DMS53 (cell line): ENCODE measurements at regions not wholly inside any gene's neighbourhood (a gene's known extent, or its start where the extent isn't known, plus 50 kb on each side); places are given as distances from the start of the nearest gene placed in this dataset.

ENCODE experiments used
- DNase-seq: peaks from one replicate; lab custom pipeline; 2025; lab: John Stamatoyannopoulos, UW

DNA sequence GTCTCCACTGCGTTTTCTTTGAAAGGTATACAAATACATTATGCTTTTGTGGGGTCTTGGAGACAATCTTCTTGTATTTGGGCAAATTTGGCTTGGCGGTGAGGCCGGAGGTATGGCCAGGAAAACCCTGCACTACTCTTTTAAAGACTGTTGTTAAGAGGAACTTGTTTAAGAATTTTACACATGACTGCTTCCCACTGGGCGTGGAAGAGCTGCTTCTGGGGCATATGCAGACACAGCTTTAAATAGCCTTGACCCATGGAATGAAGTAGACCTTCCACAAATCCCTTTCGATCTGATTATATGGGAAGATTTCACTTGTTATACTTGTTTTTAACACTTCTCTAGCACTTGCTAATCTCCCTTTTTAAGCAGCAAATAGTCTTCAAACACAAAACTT, 453.6 kb downstream of the MN1 start:
- peak; percentile 0 for DNase-seq

DNA sequence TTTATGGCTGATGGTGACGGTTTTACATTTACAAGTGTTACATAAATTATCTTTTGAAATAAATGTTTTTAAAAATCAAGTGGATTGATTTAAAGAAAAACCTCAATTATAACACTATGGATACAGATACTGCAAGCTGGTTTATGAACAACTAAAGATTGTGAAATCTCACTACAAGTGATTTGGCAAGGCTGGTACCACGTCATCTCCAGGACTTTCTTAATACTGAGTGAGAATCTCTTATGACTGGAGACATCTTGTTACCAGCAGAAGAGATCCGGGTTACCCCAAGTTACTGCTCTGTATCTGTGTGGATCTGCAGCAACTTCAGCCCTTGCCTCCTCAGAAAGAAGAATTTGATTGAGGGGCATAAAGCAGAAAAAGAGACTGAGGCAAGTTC, 452.9 kb downstream of the MN1 start:
- no peak for DNase-seq

GRCh38 chr22:27349456-27349855, 452.1 kb downstream of the MN1 start:
- DNase-seq: no peak

- no peak for DNase-seq
Observed at GRCh38 chr22:27350306-27350705, 451.2 kb downstream of the MN1 start.

DNA sequence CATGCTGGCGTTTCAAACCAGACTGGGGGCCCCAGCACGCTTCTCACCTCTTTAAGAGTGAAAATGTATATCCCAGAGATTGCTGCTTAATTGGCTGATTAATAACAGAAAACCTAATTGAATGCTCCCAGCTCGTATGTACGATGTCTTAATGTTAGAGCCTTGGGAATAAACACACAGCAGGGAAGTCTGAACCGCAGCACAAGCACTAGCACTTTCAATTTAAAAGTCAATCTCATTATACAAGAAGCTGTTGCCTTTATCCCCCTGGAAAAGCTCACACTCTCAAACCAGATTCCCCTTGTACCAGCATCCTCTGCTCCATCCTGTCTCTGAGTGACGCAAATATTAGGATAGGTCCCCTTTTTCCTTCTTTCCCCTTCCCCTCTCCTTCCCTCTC, 449.1 kb downstream of the MN1 start:
- DNase-seq: no peak

GRCh38 chr22:27358096-27358870, 443.3 kb downstream of the MN1 start:
- DNase-seq: no peak

GRCh38 chr22:27370269-27370668, 431.3 kb downstream of the MN1 start:
- no peak for DNase-seq

- no peak for DNase-seq
Observed at GRCh38 chr22:27370987-27371386, 430.6 kb downstream of the MN1 start.

GRCh38 chr22:27372364-27372763, 429.2 kb downstream of the MN1 start:
- DNase-seq: no peak

DNA sequence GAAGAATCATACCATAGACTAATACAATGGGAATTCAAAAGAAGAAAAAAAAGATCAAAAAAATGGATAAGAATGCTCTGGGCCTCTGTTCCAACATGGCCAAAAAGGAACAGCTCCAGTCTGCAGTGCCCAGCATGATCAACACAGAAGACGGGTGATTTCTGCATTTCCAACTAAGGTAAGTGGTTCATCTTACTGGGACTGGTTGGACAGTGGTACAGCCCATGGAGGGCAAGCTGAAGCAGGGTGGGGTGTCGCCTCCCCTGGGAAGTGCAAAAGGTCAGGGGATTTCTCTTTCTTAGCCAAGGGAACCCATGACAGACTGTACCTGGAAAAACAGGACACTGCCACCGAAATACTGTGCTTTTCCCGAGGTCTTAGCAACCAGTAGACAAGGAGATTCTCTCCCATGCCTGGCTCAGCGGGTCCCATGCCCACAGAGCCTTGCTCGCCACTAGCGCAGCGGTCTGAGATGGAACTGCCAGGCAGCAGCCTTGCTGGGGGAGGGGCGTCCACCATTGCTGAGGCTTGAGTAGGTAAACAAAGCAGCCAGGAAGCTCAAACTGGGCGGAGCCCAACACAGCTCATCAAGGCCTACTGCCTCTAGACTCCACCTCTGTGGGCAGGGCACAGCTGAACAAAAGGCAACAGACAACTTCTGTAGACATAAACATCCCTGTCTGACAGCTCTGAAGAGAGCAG, 428.4 kb downstream of the MN1 start:
- DNase-seq: peak; percentile 84

DNA sequence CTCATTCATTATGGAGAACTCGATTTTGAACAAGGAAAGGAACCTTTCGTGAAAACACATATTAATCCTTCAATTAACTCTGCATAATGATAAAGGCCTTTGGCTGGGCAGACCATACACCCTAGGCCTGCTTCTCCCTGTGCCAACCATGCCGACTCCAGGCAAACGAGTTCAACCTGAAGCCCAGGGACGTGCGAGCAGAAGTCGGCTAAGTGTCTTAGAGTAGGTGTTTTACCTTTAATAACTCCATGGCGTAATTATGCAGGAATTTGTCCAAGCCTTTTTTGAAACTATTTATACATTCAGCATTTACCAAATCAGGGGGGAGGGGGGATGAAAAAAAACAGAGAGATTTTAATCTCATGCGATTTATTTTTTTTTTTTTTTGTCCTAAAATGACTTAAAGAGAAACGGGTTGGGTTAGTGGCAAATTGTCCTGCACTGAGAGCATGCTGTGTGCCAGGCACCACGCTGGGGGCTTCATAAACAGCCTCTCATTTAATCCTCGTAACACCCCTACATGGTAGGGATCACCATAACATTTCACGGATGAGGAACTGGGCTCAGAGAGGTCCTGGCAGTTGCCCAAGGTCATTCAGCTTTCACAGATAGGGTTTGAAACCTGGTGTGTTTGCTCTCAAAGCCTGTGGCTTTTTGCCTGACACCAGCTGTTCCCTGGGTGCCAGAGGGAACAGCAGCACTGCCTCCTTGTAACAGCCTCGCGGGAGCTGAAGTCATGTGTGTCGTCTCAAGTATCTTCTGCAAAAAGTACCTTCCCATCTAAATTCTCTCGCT, 423.9 kb downstream of the MN1 start:
- peak; percentile 49 for DNase-seq

DNA sequence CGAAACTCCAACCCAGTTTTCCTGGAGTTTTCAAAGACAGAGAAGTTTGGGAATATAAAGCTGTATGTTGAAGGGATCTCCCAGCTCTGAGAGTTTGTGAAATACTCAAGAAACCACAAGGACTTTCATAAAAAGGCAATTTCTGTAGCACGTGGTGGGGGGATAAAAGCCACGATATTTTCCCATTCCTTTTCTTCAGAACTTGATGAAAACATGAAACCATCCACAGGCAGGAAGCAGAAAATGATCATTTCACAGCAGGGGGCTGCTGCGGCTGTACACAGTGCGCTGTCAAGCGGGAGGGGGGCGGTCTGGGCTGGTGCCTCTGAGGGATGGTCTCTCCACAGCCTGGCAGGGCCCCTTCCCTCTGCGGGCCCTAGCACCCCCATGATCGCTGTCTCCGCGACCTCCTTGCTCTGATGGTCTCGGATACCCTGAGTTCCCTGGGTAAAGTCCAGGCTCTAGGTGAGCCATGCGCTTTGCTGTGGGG, 423.2 kb downstream of the MN1 start:
- no peak for DNase-seq

- no peak for DNase-seq
Observed at GRCh38 chr22:27378995-27379394, 422.6 kb downstream of the MN1 start.

GRCh38 chr22:27380855-27381254, 420.7 kb downstream of the MN1 start:
- no peak for DNase-seq

- DNase-seq: no peak
Observed at GRCh38 chr22:27381552-27381951, 420.0 kb downstream of the MN1 start.

DNA sequence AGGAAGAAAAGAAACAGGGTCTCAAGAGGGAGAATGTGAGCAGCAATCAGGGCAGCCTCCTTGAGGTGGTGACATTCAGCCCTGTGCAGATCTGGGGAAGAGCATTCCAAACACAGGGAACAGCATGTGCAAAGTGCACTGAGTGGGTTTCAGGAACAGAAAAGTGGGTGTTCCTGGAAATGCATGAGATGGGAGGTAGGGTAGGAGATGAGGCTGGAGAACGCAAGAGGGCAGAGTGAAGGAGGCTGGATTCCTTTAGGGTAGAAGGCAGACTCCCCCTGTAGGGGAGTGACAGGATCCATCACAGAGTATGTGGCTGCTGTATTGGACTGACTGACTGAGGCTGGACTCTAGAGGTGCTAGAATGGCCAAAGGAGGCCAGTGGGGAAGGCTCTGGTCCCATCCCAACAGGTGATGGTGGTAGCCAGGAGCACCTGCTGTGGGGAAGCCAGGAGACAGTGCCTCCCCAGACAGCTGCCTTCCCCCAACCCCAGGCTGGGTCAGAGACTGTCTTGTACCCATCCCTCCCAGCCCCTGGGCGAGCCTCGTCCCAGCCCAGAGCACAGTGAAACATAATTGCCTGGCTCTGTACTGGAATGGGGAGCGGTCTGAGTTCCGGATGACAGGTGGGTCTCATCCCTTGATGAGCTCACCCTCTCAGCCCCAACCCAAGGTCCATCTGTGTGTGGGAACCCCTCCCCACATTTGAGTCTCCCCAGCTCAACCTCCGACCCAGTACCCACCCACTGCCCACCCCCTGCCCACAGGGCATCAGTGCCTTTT, 419.4 kb downstream of the MN1 start:
- DNase-seq: no peak

DNA sequence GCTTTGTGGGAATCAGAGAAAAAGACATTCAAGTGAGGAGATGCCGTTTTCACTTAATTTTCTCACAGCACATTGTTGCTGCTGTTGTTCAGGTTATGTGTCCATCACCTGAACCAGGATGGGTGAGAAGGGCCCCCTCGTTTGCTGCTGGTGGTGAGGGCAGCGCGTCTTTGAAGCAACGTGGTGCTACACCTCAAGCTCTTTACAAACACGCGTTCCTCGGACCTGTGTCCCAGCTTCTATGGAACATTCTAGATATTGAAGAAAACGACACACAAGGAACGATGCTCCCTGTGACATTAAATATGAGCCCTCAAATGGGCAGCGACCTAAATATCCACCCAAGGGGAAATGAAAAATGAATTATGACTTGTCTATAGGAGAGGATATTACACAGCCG, 418.6 kb downstream of the MN1 start:
- DNase-seq: no peak

DNA sequence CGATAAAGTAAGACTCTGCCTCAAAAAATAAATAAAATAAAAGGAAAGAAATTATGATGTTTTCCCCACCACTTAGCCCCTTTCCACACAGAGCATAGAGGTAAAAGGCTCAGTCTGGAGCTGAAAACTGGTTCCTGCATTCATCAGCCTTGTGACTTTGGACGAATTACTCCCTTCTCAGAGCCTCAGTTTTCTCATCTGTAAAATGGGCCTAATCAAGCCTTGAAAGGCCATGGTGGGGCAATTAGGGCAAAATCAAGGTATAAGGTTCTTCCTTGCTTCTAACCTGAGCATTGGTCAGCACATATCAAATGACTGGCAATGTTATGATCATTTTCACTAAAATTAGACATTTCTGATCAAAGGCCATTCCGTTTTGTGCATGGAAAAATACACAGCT, 417.7 kb downstream of the MN1 start:
- no peak for DNase-seq

GRCh38 chr22:27385261-27385998, 416.1 kb downstream of the MN1 start:
- no peak for DNase-seq

DNA sequence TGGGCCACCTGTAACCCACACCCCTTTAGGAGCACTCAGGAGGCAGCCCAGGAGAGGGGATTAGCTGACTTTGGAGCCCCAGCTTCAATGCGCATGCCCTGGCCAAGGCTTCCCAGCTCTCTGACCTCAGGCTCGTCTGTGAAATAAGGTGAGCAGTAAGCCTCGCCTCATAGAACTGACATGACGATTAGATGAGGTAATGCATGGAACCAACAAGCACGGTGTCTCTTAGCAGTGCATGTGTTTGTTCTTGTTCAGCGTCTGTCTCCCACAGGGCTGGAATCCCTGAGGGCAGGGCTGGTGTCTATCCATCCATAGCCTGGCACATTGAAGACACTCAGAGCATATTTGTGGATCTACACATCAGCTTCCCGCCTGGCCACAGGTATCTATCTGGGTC, 415.4 kb downstream of the MN1 start:
- DNase-seq: no peak

DNA sequence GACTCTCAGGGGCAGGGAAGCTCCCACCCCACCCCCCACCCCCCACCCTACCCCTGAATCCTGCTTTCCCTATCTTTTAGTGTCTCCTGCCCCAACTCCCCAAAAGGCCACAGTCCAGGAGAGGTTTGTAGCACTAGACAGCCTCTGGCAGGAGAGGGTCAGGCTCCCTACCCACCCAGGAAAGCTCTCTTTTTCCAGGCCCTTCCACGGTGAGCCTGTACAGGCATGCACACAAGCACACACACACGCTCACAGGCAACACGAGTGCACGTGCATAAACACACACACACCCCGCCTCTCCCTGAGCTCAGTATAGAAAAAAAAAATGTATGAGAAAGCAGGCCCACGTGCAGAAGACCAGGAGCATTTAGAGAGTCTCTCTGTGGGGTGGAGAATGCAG, 414.0 kb downstream of the MN1 start:
- no peak for DNase-seq
